Prostate gland (tissue), 2 donors: ENCODE measurements at regions not wholly inside any gene's neighbourhood (a gene's known extent, or its start where the extent isn't known, plus 50 kb on each side); places are given as distances from the start of the nearest gene placed in this dataset.

Experiments
- POLR2A ChIP-seq: fragments of 450-650 bp; IDR thresholded peaks from one replicate; pipeline ENCODE4 v1.6.1; 2016; ENCODE audit warnings: antibody characterized with exemption, mild to moderate bottlenecking
- TF ChIP-seq, protein P1 (sequence below), 4 experiments: fragments of 200-600 bp in 2 of 4; fragments of 450-650 bp in 2 of 4; sonication (generic) in 2 of 4; IDR thresholded peaks; 1 replicate in 3 of 4; 2 replicates in 1 of 4; pipeline ENCODE4 v1.5.1; 2016 to 2019; ENCODE audit warnings: antibody characterized with exemption in 4 of 4, mild to moderate bottlenecking in 2 of 4, moderate library complexity in 2 of 4

DNA sequence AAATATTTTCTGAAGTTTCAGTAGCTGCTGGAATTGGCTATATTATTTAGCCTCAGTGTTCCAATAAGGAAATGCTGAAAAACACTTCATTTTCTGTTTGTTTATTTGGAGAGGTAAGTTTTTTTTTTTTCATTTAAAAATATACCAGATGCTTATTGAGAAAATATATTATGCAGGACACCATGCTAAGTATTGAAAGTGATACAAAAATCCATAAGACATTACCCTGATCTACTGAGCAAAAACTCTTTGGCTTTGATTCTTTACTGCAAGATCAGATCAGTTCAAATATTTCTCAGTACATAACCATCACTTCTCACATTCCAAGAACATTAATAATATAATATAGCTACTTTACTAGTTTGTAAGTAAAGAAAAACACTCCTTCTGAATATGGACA lies 123.4 kb upstream of the PACRGL start:
- TF ChIP-seq, protein P1, sequence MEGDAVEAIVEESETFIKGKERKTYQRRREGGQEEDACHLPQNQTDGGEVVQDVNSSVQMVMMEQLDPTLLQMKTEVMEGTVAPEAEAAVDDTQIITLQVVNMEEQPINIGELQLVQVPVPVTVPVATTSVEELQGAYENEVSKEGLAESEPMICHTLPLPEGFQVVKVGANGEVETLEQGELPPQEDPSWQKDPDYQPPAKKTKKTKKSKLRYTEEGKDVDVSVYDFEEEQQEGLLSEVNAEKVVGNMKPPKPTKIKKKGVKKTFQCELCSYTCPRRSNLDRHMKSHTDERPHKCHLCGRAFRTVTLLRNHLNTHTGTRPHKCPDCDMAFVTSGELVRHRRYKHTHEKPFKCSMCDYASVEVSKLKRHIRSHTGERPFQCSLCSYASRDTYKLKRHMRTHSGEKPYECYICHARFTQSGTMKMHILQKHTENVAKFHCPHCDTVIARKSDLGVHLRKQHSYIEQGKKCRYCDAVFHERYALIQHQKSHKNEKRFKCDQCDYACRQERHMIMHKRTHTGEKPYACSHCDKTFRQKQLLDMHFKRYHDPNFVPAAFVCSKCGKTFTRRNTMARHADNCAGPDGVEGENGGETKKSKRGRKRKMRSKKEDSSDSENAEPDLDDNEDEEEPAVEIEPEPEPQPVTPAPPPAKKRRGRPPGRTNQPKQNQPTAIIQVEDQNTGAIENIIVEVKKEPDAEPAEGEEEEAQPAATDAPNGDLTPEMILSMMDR (IDR thresholded peaks at IDR 0.05): no peak
- TF ChIP-seq POLR2A: no peak
